Activated naive CD4-positive, alpha-beta T cell treated with anti-CD3 and anti-CD28 coated beads, Interleukin-2, amount 10 ng/mL, durations not matched to agents 7 days and 5 days (primary cell): ENCODE measurements at regions not wholly inside any gene's neighbourhood (a gene's known extent, or its start where the extent isn't known, plus 50 kb on each side); places are given as distances from the start of the nearest gene placed in this dataset.
"Not testable (repeated sequence)": the region's sequence is repeated elsewhere in the genome, so short reads cannot be mapped to it uniquely, and the experiment has no call there.

ENCODE experiments used
- CTCF ChIA-PET: fragments of 350-600 bp; sonication (Branson Sonifier 250); formaldehyde crosslinking; loops from one replicate; lab custom pipeline; 2021; ENCODE audit warnings: antibody characterized with exemption; lab: Charles Lee
- DNase-seq: peaks from one replicate; pipeline ENCODE4 v3.0.0-alpha.2; 2020
- H3K27ac Mint-ChIP-seq: one replicate; pipeline ENCODE4 v1.8.0; 2021; ENCODE audit warnings: mild to moderate bottlenecking, moderate library complexity, mixed read lengths
- H3K27me3 Mint-ChIP-seq: one replicate; pipeline ENCODE4 v1.8.0; 2021; ENCODE audit warnings: mild to moderate bottlenecking, mixed read lengths
- H3K36me3 Mint-ChIP-seq: one replicate; pipeline ENCODE4 v1.8.0; 2021; ENCODE audit warnings: mixed read lengths
- H3K4me1 Mint-ChIP-seq: one replicate; pipeline ENCODE4 v1.8.0; 2021; ENCODE audit warnings: mixed read lengths
- H3K4me3 Mint-ChIP-seq: one replicate; pipeline ENCODE4 v1.8.0; 2021; ENCODE audit warnings: mild to moderate bottlenecking, moderate library complexity, mixed read lengths
- H3K9me3 Mint-ChIP-seq: one replicate; pipeline ENCODE4 v1.8.0; 2021; ENCODE audit warnings: mixed read lengths

DNA sequence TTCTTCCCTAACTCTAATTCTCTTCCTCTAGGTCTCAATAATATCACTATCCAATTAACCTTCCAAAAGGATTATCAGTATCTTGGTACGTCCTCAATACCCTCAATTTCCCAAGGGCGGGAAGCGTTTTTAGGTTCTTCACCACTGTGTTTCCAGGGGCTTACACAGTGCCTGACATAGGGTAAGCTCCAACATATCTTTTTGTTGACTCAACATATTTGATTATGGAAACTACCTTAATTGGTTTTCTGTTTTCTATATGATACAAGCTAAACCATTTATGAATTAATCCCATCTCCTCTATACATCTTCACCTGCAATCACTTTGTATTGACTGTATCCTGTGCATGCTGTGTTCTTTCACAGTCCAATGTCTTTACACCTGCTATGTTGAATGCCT is 987.3 kb downstream of the GRID1 start:
- Mint-ChIP-seq H3K4me1 (no peaks in the 10 kb centered on the region), H3K27ac (no peak overlapping the region), H3K9me3 (no peaks in the 10 kb centered on the region), H3K36me3 (no peaks in the 10 kb centered on the region), H3K4me3 (no peak overlapping the region), H3K27me3 (no peaks in the 10 kb centered on the region)
- DNase-seq: no peak
- CTCF ChIA-PET: no interaction called here

DNA sequence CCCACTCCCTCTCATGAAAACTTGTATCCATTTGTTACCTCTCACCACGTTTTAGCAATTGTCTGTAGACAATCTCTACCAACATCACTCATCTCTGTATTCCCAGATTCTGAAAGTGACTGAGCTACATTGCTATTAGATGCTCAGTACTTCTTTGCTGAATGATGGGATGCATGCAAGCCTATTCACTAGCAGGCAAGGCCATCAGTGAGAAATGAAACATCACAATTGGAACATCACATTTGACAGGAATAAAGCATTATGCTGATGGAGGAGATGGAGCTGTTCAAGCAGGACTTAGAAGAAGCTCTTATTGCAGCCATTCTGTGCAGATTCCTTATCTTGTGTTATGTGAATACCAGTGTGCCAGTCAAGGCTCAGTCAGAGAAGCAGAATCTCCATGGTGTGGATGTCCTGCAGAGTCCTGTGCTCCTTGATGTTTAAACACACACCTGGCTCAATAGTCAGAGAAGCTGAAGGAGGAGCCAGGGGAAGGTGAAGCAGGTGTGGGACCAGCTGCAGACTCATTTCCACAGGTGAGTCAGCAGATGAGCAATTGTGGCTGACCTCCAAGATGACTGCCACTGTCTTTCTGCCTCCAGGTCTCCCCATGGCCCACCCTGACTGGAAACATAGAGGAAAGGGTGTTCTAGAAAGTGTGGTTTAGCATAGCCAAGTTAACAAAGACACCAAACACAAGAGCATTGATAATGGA is 965.5 kb downstream of the GRID1 start:
- CTCF ChIA-PET: no interaction called here
- Mint-ChIP-seq H3K27ac (no peak overlapping the region), H3K36me3 (no peaks in the 10 kb centered on the region), H3K4me1 (no peaks in the 10 kb centered on the region), H3K4me3 (no peak overlapping the region), H3K9me3 (peaks cover 2% of the 10 kb centered on the region), H3K27me3 (no peaks in the 10 kb centered on the region)
- DNase-seq: no peak

DNA sequence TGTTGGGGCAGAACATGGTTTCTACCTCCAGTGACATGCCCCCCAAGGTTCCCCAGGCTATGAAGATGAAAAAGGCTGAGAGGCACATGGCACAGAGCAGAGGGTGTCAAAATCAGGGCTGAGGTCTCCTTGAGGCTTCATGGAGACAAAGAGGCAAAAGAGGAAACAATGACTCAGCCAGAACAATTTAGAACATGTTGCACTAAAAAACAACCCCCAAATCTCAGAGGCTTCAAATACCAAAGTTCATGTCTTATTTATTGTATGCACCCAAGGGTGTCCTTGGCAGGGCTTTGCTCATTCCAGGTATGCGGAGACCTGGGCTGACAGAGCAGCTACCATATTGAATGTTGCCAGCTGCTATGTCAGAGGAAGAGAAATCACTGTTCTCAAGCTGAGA is 964.1 kb downstream of the GRID1 start:
- H3K4me3 Mint-ChIP-seq: no peak overlapping the region
- no peaks in the 10 kb centered on the region for H3K4me1 Mint-ChIP-seq
- no peaks in the 10 kb centered on the region for H3K27me3 Mint-ChIP-seq
- CTCF ChIA-PET: no interaction called here
- peaks cover 2% of the 10 kb centered on the region for H3K9me3 Mint-ChIP-seq
- no peaks in the 10 kb centered on the region for H3K36me3 Mint-ChIP-seq
- H3K27ac Mint-ChIP-seq: no peak overlapping the region
- DNase-seq: no peak

DNA sequence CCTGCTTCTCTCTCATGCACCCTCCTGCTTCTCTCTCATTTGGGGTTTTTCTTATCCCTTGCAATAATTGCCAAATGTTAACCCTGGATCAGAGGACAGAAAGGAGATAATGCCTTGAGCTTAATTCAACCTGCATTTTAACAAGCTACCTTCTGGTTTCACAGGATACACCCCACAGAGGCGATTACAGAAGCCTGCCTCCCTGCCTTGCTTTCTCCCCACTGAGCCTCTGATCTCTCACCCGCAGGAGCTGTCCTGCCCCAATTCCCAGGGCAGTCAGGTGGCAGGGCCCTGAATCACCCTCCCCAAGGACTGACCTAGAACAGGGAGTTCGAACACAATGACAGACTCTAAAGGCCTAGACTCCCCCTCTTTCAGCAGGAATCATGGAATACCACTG is 959.5 kb downstream of the GRID1 start:
- no peak overlapping the region for H3K27ac Mint-ChIP-seq
- H3K4me1 Mint-ChIP-seq: no peaks in the 10 kb centered on the region
- no peaks in the 10 kb centered on the region for H3K27me3 Mint-ChIP-seq
- peaks cover 4% of the 10 kb centered on the region for H3K9me3 Mint-ChIP-seq
- H3K4me3 Mint-ChIP-seq: no peak overlapping the region
- CTCF ChIA-PET: no interaction called here
- no peaks in the 10 kb centered on the region for H3K36me3 Mint-ChIP-seq
- DNase-seq: no peak

DNA sequence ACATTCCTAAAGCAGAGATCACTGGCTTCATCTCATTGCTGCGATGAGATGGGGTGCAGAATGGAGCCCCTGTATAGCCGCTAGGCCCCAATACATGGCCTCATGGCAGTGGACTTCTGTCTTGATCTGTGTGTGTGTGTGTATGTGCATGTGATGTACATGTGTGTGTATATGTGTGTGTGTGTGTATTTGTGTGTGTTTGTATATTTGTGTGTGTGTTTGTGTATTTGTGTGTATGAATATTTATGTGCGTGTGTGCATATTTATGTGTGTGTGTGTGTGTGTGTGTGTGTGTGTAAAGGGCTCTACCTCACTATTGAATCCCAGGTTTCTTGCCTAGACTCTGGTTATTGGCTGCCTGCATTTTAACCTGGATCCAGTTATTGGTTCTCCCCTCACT is 958.2 kb downstream of the GRID1 start:
- H3K27ac Mint-ChIP-seq: no peak overlapping the region
- H3K36me3 Mint-ChIP-seq: no peaks in the 10 kb centered on the region
- no peaks in the 10 kb centered on the region for H3K4me1 Mint-ChIP-seq
- DNase-seq: no peak
- CTCF ChIA-PET: no interaction called here
- H3K4me3 Mint-ChIP-seq: no peak overlapping the region
- peaks cover 4% of the 10 kb centered on the region for H3K9me3 Mint-ChIP-seq
- H3K27me3 Mint-ChIP-seq: no peaks in the 10 kb centered on the region

DNA sequence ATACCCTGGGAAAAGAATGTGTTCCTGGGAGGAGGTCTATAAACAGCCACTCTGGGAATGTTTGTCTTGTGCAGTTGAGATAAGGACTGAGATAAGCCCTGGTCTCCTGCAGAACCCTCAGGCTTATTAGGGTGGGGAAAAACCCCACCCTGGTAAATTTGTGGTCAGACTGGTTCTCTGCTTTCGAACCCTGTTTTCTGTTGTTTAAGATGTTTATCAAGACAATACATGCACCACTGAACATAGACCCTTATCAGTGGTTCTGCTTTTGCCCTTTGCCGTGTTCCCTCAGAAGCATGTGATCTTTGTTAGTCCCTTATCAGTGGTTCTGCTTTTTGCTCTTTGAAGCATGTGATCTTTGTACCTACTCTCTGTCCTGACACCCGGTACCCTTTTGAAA is 956.0 kb downstream of the GRID1 start:
- H3K9me3 Mint-ChIP-seq, H3K36me3 Mint-ChIP-seq, H3K27me3 Mint-ChIP-seq, H3K4me3 Mint-ChIP-seq, H3K27ac Mint-ChIP-seq, CTCF ChIA-PET, DNase-seq, H3K4me1 Mint-ChIP-seq: not testable (repeated sequence)

DNA sequence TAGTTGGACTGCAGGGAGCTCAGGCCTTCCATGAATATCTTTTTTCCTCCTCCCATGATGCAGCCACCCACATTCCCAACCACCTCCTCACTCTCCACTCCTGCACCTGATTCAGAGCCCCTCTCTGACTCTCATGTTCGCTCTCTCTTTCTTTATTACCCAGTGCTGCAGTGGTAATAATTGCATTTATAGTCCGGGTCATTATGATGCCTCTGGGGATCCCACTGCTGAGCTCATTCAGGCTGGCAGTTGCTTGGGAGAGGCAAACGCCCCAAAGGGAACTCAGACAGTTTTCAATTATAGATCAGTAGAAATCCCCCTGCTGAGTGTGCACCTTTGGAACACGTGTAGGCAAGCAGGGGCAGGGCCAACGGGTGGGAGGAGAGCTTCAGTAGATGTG is 953.0 kb downstream of the GRID1 start:
- H3K9me3 Mint-ChIP-seq: peaks cover 2% of the 10 kb centered on the region
- H3K27ac Mint-ChIP-seq: no peak overlapping the region
- H3K36me3 Mint-ChIP-seq: no peaks in the 10 kb centered on the region
- CTCF ChIA-PET: no interaction called here
- H3K4me1 Mint-ChIP-seq: no peaks in the 10 kb centered on the region
- H3K4me3 Mint-ChIP-seq: no peak overlapping the region
- no peaks in the 10 kb centered on the region for H3K27me3 Mint-ChIP-seq
- no peak for DNase-seq

DNA sequence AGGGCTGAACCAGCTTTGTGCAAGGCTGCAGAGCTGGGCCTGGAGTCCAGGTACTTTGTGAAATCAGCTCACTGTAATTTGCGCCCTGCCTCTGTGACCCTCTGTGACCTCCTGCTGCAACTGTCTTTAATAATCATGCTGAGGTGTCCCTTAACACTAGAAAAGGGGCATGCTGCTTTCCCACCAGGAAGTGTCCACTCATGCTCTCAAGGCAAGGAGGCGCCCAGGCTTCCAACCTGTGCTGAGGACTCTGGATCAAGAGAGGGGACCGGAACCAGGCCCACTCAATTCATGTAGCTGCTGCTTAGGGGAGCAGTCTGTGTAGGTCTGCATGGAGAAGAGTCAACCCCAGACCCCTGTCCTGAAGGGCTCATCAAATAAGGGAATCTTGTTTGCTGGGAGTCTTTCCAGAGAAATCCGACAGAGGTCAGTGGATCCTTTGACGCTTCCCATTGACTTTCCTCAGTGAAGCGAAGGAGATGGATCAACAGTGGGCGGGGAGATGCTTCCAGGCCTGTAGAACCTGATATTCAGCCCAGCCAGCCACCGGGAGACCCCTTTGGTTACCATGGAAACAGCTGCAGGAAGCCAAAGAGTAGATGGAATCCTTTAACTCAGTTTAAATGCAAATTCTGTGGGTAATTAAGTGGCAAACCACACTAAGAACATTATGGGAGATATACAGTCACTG is 945.9 kb downstream of the GRID1 start:
- CTCF ChIA-PET: no interaction called here
- DNase-seq: no peak
- Mint-ChIP-seq H3K27me3 (no peaks in the 10 kb centered on the region), H3K9me3 (no peaks in the 10 kb centered on the region), H3K36me3 (no peaks in the 10 kb centered on the region), H3K4me3 (no peak overlapping the region), H3K27ac (no peak overlapping the region), H3K4me1 (no peaks in the 10 kb centered on the region)

DNA sequence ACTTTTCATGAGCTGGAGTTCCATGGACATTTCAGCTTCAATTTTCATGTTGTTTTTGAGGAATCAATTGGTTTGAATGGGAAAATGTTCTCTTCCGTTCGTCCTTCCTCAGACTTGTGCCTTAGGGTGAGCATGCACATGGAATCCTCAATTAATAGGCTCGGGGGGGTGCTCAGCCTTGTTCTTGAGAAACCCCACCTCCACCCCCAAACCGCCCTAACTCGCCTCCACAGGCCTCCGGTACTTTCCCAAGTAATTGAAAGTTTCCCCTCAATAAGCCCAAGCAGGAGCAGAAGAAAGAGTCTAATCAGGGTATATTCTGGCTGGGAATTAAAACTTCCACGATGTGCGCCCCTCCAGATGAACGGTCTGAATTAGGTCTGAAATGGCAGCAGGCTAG is 945.2 kb downstream of the GRID1 start:
- no peak for DNase-seq
- no peak overlapping the region for H3K27ac Mint-ChIP-seq
- H3K4me3 Mint-ChIP-seq: no peak overlapping the region
- CTCF ChIA-PET: no interaction called here
- H3K27me3 Mint-ChIP-seq: no peaks in the 10 kb centered on the region
- no peaks in the 10 kb centered on the region for H3K36me3 Mint-ChIP-seq
- no peaks in the 10 kb centered on the region for H3K9me3 Mint-ChIP-seq
- no peaks in the 10 kb centered on the region for H3K4me1 Mint-ChIP-seq

DNA sequence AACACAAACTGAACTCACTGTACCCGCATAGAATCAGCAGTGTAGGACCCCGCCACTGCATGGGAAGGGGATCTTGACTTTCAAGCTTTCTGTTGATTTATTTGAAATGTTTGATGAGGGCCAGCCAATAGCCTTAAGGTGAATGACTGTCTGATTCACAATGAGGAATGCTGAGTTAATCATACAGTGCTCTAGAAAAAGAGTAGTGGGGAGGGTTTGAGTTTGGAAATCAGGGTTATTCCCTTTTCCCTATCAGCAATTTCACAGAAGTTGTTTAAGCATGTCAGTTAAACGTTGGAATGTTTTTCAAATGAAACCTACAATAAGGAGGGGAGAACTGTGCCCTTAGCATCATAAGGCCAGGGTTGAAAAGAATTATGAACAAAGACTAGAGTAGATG is 937.5 kb downstream of the GRID1 start:
- no peaks in the 10 kb centered on the region for H3K9me3 Mint-ChIP-seq
- no peak overlapping the region for H3K4me3 Mint-ChIP-seq
- CTCF ChIA-PET: no interaction called here
- no peak for DNase-seq
- no peaks in the 10 kb centered on the region for H3K36me3 Mint-ChIP-seq
- no peaks in the 10 kb centered on the region for H3K4me1 Mint-ChIP-seq
- H3K27ac Mint-ChIP-seq: no peak overlapping the region
- H3K27me3 Mint-ChIP-seq: no peaks in the 10 kb centered on the region

DNA sequence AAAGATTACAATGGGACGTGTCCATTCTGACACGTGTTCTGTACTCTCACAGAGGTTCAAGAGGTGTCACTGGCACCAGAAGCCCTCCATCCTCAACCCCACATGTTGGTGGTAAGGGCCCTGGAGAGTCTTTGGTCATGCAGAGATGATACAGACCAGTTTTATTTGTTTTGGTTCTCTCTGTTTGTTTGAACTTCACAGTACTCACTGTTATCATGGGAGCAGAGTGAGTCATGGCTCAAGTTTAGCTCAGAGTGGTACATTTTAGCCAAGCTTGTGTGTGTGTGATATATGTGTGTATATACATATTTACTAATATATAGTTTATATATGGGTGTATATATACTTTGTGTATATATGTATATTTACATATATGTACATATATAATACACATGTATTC is 935.6 kb downstream of the GRID1 start:
- Mint-ChIP-seq H3K4me1 (no peaks in the 10 kb centered on the region), H3K9me3 (no peaks in the 10 kb centered on the region), H3K36me3 (no peaks in the 10 kb centered on the region), H3K27ac (no peak overlapping the region), H3K4me3 (no peak overlapping the region), H3K27me3 (no peaks in the 10 kb centered on the region)
- no peak for DNase-seq
- CTCF ChIA-PET: no interaction called here

DNA sequence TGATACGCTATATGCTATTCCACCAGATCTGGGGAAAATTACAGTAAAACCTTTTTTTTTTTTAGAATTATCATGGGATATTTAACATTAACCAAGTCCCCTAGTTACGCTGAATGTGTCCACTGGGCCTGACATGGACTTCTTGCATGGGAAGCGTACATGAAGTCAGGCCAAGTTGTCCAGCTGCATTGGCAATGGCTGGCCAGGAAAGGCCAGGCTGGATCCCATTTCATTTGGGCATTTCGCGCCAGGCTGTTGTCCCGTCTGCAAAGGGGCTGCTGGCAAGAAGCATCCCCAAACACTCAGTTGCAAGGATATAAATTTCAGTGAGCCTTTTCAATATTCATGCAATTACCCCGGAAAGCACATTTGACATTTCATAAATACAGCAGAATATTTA is 933.3 kb downstream of the GRID1 start:
- Mint-ChIP-seq H3K36me3 (no peaks in the 10 kb centered on the region), H3K9me3 (no peaks in the 10 kb centered on the region), H3K4me3 (no peak overlapping the region), H3K4me1 (no peaks in the 10 kb centered on the region), H3K27me3 (peaks cover 8% of the 10 kb centered on the region), H3K27ac (no peak overlapping the region)
- no peak for DNase-seq
- CTCF ChIA-PET: no interaction called here

DNA sequence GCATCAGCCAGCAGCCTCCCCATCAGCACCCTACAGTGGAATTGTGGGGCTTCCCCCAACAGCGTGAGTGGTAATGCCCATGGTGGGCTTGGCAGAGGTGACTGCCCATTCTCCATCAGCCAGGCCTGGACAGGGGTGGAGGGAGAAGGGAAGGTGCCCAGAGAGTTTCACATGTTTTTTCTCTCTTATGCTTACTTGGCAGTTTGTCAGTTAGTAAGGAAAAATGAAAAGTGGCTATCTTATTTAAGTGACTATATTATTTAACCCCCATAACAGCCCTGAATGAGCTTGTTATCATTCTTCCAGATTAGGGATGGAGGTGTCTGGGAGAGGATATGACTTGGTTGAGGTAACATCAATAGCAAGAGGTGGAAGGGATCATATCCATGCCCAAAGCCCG is 921.7 kb downstream of the GRID1 start:
- H3K9me3 Mint-ChIP-seq: peaks cover 2% of the 10 kb centered on the region
- CTCF ChIA-PET: no interaction called here
- no peak overlapping the region for H3K4me3 Mint-ChIP-seq
- H3K36me3 Mint-ChIP-seq: no peaks in the 10 kb centered on the region
- peaks cover 4% of the 10 kb centered on the region for H3K27me3 Mint-ChIP-seq
- H3K4me1 Mint-ChIP-seq: no peaks in the 10 kb centered on the region
- DNase-seq: no peak
- H3K27ac Mint-ChIP-seq: no peak overlapping the region

DNA sequence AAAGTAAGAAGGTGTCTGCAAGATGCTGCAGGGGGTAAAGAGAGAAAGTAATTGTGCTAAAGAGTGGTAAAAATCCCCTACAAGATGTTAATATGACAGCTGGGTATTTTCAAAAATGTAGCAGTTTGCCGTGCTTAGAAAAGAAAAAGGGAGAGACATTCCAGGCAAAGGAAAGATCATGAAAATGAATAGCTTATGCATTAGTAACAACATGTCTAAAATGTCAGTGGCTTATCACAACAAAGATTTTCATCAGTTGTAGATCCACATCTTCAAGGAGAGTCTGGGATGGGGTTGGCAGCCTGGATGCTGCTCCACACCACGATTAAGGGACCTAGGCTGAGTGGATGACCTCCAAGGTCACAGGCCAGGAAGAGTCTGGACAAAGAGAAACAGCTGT is 920.9 kb downstream of the GRID1 start:
- no peak overlapping the region for H3K4me3 Mint-ChIP-seq
- no peak overlapping the region for H3K27ac Mint-ChIP-seq
- no peaks in the 10 kb centered on the region for H3K36me3 Mint-ChIP-seq
- CTCF ChIA-PET: no interaction called here
- DNase-seq: no peak
- peaks cover 4% of the 10 kb centered on the region for H3K27me3 Mint-ChIP-seq
- peaks cover 2% of the 10 kb centered on the region for H3K9me3 Mint-ChIP-seq
- H3K4me1 Mint-ChIP-seq: no peaks in the 10 kb centered on the region

DNA sequence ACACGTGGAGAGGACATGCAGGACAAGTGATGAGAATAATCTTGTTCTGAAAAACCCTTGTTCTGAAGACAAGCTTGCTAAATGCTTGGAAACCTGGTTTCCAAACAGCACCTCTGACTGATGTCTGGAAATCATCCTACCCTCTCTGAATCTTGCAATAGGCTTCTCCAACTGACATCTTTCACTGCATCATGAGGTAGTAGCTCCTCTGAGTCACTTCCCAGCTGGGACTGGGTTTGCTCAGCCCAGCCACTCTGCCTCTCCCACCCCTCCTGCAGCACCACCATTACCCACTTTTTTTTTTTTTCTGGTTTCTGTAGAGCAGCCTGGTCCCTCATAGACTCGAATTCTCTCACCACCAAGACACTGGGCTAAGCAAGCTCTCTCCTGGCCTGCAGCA is 919.8 kb downstream of the GRID1 start:
- H3K4me3 Mint-ChIP-seq: no peak overlapping the region
- H3K27me3 Mint-ChIP-seq: peaks cover 4% of the 10 kb centered on the region
- H3K4me1 Mint-ChIP-seq: no peaks in the 10 kb centered on the region
- H3K36me3 Mint-ChIP-seq: no peaks in the 10 kb centered on the region
- CTCF ChIA-PET: no interaction called here
- DNase-seq: no peak
- no peak overlapping the region for H3K27ac Mint-ChIP-seq
- H3K9me3 Mint-ChIP-seq: peaks cover 2% of the 10 kb centered on the region
